Prostate gland (tissue), 2 donors: ENCODE measurements at regions not wholly inside any gene's neighbourhood (a gene's known extent, or its start where the extent isn't known, plus 50 kb on each side); places are given as distances from the start of the nearest gene placed in this dataset.

ENCODE experiments used
- DNase-seq: peaks from one replicate; pipeline ENCODE4 v3.0.0-alpha.2; 2019; ENCODE audit warnings: low spot score
- H3K27ac ChIP-seq, 2 donors: fragments of 200-600 bp; sonication (generic); 2 replicates each; pipeline ENCODE4 v1.5.1; 2017 to 2019
- H3K27me3 ChIP-seq: fragments of 200-600 bp; sonication (generic); replicated peaks from 2 replicates; pipeline ENCODE4 v1.5.1; 2019; ENCODE audit not compliant: insufficient read depth
- H3K36me3 ChIP-seq, 2 donors: fragments of 200-600 bp; sonication (generic); 1 replicate in 1 of 2; 2 replicates in 1 of 2; pipeline versions ENCODE4 v1.5.1 to v1.8.1; 2017 to 2019
- H3K4me1 ChIP-seq: fragments of 200-600 bp; sonication (generic); replicated peaks from 2 replicates; pipeline ENCODE4 v1.5.1; 2019
- H3K4me3 ChIP-seq, 2 donors: fragments of 200-600 bp; sonication (generic); 2 replicates each; pipeline ENCODE4 v1.5.1; 2017 to 2019
- H3K9me3 ChIP-seq: fragments of 200-600 bp; sonication (generic); 2 replicates; pipeline ENCODE4 v1.5.1; 2017
- CTCF ChIP-seq, 4 experiments: fragments of 200-600 bp in 2 of 4; fragments of 450-650 bp in 2 of 4; sonication (generic) in 2 of 4; IDR thresholded peaks; 1 replicate in 3 of 4; 2 replicates in 1 of 4; pipeline ENCODE4 v1.5.1; 2016 to 2019; ENCODE audit warnings: antibody characterized with exemption in 4 of 4, mild to moderate bottlenecking in 2 of 4, moderate library complexity in 2 of 4
- POLR2A ChIP-seq: fragments of 450-650 bp; IDR thresholded peaks from one replicate; pipeline ENCODE4 v1.6.1; 2016; ENCODE audit warnings: antibody characterized with exemption, mild to moderate bottlenecking
- POLR2AphosphoS5 ChIP-seq: sonication (generic); formaldehyde crosslinking; IDR thresholded peaks from one replicate; pipeline ENCODE4 v1.6.1; 2017; ENCODE audit warnings: antibody characterized with exemption
- WGBS: methylation state at CpG from one replicate; pipeline ENCODE4 v1.1.5; 2018; 5-methylcytosine and 5-hydroxymethylcytosine counted together
- intact Hi-C: fragments of 100-400 bp; cut with DNase I; formaldehyde crosslinking; loops from one replicate; pipeline ENCODE4 v1.14.2; 2022

- WGBS, result 87% methylated on average over 3 of the region's 3 CpGs
- intact Hi-C loops, result no loop called here
- H3K4me1 ChIP-seq, result no peaks in the 10 kb centered on the region
- no peak overlapping the region for H3K27ac ChIP-seq
- TF ChIP-seq POLR2AphosphoS5 (no peak), POLR2A (no peak), CTCF (IDR thresholded peaks at IDR 0.05) (no peak)
- H3K36me3 ChIP-seq, result no peaks in the 10 kb centered on the region
- H3K9me3 ChIP-seq, result no peaks in the 10 kb centered on the region
- H3K4me3 ChIP-seq, result no peak overlapping the region
- H3K27me3 ChIP-seq, result no peaks in the 10 kb centered on the region
- DNase-seq, result no peak
These were observed 158.8 kb downstream of the DDX1 start for GRCh38 chr2:15750433-15750814.

- H3K27ac ChIP-seq, result no peak overlapping the region
- DNase-seq, result no peak
- no peaks in the 10 kb centered on the region for H3K4me1 ChIP-seq
- no peaks in the 10 kb centered on the region for H3K36me3 ChIP-seq
- TF ChIP-seq CTCF (IDR thresholded peaks at IDR 0.05), result no peak
- TF ChIP-seq POLR2A, result no peak
- TF ChIP-seq POLR2AphosphoS5, result no peak
- no peaks in the 10 kb centered on the region for H3K9me3 ChIP-seq
- H3K4me3 ChIP-seq, result no peak overlapping the region
- intact Hi-C loops, result no loop called here
- WGBS, result 98% methylated on average over 3 of the region's 3 CpGs
- H3K27me3 ChIP-seq, result no peaks in the 10 kb centered on the region
These were observed 159.2 kb downstream of the DDX1 start for GRCh38 chr2:15750822-15751329.

GRCh38 chr2:15751477-15751876 lies 159.8 kb downstream of the DDX1 start:
- Histone ChIP-seq H3K4me3 (no peak overlapping the region), H3K27me3 (no peaks in the 10 kb centered on the region), H3K27ac (no peak overlapping the region), H3K36me3 (no peaks in the 10 kb centered on the region), H3K4me1 (no peaks in the 10 kb centered on the region), H3K9me3 (no peaks in the 10 kb centered on the region)
- WGBS, result 91% methylated on average over 2 of the region's 2 CpGs
- TF ChIP-seq CTCF (IDR thresholded peaks at IDR 0.05) (no peak), POLR2A (no peak), POLR2AphosphoS5 (no peak)
- DNase-seq, result no peak
- intact Hi-C loops, result no loop called here

GRCh38 chr2:15752552-15753232 lies 161.0 kb downstream of the DDX1 start:
- Histone ChIP-seq H3K9me3 (no peaks in the 10 kb centered on the region), H3K27ac (no peak overlapping the region), H3K27me3 (no peaks in the 10 kb centered on the region), H3K4me1 (no peaks in the 10 kb centered on the region), H3K4me3 (no peak overlapping the region), H3K36me3 (no peaks in the 10 kb centered on the region)
- 91% methylated on average over 2 of the region's 2 CpGs for WGBS
- DNase-seq, result no peak
- TF ChIP-seq POLR2A (no peak), CTCF (IDR thresholded peaks at IDR 0.05) (no peak), POLR2AphosphoS5 (no peak)
- intact Hi-C loops, result no loop called here

- Histone ChIP-seq H3K27ac (no peak overlapping the region), H3K27me3 (no peaks in the 10 kb centered on the region), H3K4me3 (no peak overlapping the region), H3K36me3 (no peaks in the 10 kb centered on the region), H3K4me1 (no peaks in the 10 kb centered on the region), H3K9me3 (no peaks in the 10 kb centered on the region)
- WGBS, result 81% methylated on average over 7 of the region's 7 CpGs
- no peak for TF ChIP-seq POLR2AphosphoS5
- TF ChIP-seq CTCF (IDR thresholded peaks at IDR 0.05), result no peak
- no peak for TF ChIP-seq POLR2A
- intact Hi-C loops, result no loop called here
- no peak for DNase-seq
These were observed 161.6 kb downstream of the DDX1 start for GRCh38 chr2:15753233-15753798.
